HG02852 (cell line): ENCODE measurements at regions not wholly inside any gene's neighbourhood (a gene's known extent, or its start where the extent isn't known, plus 50 kb on each side); places are given as distances from the start of the nearest gene placed in this dataset.

ENCODE experiments used
- ATAC-seq: cut with Tn5 transposase; IDR thresholded peaks from one replicate; pipeline ENCODE4 v1.9.1; 2021; ENCODE audit warnings: mild to moderate bottlenecking, moderate library complexity; ENCODE audit not compliant: unreplicated experiment

DNA sequence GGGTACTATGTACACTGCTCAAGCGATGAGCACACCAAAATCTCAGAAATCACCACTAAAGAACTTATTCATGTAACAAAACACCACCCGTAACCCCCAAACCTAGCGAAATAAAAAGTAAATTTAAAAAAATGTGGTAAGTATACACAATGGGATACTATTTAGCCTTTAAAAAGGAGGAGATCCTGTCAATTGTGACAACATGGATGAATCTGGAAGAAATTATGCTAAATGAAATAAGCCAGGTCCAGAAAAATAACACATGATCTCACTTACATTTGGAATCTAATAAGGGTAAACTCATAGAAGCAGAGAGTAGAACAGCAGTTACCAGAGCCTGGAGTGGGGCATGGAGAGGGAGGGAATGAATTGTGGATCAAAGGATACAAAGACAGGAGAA is 98.5 kb upstream of the SPATS2L start:
- ATAC-seq, result no peak

- no peak for ATAC-seq
Observed at GRCh38 chr2:200209030-200209429, 97.5 kb upstream of the SPATS2L start.

- no peak for ATAC-seq
Observed at GRCh38 chr2:200211643-200212042, 94.8 kb upstream of the SPATS2L start.

GRCh38 chr2:200212862-200213425 is 93.5 kb upstream of the SPATS2L start:
- ATAC-seq, result no peak

DNA sequence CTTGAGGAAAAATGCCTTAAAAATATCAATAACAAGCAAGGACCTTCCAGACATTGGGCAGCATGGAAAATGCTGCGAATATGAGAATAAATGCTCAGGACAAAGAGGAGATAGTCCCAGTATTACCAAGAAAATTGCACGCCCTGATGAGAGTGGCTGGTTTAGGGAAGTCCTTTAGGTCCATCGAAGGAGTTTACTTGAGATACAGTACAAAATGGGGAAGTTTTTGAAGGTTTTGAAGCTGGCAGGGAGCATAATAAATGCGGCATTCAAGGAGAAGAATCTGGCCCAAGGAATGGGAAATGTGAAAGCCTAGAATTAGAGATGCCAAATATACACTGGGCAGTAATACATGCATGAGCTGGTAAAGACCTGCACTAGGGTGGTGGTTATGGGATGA is 90.2 kb upstream of the SPATS2L start:
- no peak for ATAC-seq

DNA sequence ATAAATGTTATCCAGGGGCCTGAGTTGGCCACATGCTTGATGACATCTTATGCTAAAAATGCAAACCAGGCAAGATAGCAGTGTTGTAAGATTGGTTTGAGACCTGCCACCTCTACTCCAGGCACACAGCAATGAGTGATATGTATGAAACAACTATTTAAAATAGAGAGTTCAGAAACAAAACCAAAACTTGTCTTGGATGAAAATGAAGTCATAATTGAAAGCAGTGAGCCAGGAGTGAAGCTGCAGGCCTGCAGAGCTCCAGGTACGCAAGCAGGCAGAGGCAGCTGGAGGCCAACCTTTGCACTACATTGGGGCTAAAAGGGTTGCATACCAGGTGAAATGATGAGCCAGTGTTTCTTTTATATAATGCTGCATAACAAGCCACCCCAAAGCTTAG is 89.2 kb upstream of the SPATS2L start:
- no peak for ATAC-seq

DNA sequence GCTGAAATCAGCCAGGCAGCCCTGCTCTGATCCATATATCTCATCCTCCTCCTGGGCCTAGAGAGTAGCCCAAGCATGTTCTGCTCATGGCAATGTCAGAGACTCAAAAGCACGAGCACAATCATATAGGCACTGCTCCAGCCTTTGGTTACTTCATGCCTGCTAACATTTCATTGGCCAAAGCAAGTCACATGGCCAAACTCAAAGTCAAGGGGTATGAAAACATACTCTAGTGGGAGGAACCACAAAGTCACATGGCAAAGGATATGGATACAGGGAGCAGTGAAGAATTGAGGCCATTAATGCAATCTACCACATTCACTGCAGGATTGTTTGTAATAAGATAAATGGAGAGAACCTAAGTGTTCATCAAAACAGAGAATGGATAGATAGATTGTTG is 87.8 kb upstream of the SPATS2L start:
- no peak for ATAC-seq

- no peak for ATAC-seq
Observed at GRCh38 chr2:200219309-200220113, 87.0 kb upstream of the SPATS2L start.

DNA sequence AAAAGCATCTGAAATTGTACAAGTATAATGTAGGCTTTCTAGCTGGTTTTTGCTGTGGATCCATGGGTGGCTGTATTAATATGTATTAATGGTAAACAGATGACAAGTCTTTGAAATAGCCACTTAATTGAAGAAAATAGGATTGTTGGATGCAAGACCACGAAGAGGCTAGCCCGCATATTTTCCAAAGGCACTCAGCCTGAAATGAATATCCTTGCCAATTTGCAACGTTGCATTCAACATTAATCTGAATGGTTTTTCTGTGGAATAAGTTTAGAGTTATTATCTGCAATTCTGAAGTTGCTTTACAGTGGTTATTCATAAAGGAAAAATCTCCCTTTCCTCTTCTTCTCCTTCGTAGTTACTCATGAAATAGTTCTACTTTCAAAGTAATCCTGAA is 86.2 kb upstream of the SPATS2L start:
- ATAC-seq, result no peak

- ATAC-seq, result no peak
Observed at GRCh38 chr2:200221055-200221955, 85.2 kb upstream of the SPATS2L start.

DNA sequence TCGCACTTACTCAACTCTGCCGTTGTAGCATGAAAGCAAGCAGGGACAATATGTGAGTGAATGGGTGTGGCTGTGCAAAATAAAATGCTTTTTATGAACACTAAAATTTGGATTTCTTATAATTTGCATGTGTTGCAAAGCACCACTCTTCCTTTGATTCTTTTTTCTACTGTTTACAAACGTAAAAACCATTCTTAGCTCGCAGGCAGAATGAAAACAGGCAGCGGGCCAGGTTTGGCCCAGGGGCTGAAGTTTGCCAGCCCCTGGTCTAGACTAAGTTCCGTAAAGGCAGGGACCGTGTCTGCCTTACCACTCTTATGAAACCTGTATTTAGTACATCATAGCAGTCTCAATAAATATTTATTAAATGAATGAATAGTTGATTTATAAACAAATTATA is 83.7 kb upstream of the SPATS2L start:
- ATAC-seq, result no peak

DNA sequence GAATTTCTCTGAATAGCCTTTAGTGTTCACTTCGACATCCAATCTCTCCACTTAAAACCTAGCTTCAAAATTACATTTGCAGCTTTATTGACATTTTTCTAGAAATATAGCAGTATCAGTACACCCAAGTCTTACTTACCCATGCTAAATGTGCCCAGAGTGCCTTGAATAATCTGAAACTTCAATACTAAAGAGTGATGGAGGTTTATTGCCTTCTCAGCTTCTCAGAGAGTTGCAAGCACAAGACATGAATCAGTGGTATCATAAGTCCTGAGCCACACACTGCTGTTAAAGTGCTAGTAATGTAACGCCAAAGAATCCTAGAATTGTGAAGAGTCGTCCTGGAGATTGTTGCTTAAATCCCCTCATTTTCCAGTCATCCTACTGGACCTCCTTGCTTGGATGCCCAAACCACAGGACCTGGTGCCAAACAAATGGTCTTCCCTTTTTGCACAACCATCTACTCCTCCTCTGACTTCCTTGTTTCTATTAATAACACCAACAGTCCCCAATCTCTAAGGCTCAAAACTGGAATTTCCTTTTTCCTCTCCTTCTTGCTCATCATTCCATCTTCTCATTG is 83.2 kb upstream of the SPATS2L start:
- no peak for ATAC-seq

GRCh38 chr2:200225951-200226350 is 80.5 kb upstream of the SPATS2L start:
- ATAC-seq, result no peak

DNA sequence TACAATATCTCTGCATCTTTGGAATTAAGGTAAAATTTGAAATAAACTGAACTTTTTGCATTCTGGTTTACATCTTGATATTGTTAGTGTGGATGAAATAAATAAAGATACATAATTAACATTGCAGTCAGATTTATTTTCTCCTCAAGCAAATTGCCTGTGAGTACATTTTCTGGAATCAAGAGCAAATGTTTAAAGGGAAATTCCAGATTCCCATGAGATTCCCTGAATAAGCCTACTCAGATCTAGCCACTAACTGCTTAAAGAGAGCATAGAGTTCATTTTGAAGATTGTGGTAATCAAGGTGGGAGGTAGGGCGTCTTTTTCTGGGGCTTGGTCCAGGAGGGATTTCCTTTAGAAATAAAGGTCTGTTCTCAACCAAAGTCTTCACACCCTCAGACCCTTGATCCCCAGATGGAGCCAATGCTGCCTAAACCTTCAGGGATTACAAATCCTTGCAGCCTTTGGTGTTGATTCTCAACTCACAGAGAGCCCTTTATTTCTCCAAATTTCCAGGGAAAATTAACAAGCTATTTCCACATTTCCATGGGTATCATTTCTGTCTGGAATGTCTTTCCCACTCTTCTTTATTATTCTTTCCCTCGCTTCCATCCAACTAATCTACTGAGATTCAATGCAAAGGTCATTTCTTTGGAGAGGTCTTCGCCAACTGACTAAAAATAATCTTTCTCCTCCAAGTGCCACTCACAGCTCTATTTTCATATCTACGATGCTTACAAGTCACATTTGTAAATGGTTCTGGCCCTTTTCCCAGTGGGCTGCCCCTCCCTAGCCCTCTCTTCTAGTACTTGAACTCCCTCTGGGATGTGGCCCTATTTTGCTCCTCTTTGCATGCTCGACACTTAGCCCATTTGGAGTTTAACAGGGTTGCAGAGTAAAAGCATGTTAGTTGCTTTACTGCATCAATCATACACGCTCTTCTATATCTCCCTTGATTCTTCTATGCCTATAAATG is 79.8 kb upstream of the SPATS2L start:
- ATAC-seq, result no peak

GRCh38 chr2:200230716-200231115 is 75.8 kb upstream of the SPATS2L start:
- no peak for ATAC-seq

DNA sequence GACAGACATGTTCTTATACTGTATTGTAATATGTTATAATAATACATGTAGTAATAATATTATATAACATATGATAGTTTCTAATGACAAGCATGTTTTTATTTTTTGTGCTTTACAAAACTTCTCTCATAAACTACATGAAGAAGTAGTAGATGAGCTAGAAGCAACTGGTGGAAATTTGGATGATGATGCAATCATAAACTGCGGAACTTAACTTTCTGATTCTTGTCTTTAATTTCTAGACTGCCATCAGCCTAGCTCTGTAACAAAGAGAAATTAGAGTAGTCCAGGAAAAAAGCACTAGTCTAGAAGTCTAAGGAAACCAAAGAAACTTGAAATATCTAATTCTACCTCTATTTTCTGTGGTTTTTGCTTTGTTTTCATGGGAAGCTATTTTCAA is 71.0 kb upstream of the SPATS2L start:
- ATAC-seq, result no peak

DNA sequence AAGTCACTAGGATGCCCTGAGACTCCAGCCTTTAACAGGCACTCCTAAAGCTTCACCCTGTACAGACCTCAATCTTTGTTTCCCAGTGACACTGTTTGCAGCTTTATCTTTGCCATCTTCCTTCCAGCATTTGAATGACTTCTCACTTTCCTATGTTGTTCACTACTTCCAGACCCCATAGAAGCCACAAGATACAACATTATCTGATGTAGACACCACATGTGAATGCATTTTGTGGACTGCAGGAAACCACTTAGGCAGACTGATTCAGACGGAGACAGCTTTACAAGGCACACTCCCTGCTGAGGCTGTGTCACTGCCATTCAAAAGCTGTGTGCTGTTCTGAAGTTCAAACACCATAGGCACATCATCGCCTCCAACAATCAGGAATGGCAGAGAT is 67.3 kb upstream of the SPATS2L start:
- ATAC-seq, result no peak

DNA sequence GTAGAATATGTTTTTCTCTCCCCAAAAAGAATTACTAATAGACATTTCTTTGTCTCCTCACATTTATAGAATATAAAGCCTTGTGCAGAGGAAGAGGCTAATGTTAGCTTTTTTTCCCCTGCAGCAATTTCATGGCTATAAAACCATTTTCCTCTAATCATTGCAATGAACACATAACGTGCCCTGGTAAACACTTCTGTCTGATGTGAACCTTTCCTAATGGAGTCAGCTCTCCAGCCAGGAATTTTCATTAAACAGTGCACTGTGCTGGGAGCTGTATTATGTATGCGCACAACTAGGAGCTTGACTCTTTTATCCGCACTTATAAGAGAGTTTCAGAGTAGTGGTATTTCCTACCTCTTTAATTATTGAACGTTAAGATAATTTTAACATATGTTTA is 63.9 kb upstream of the SPATS2L start:
- no peak for ATAC-seq

DNA sequence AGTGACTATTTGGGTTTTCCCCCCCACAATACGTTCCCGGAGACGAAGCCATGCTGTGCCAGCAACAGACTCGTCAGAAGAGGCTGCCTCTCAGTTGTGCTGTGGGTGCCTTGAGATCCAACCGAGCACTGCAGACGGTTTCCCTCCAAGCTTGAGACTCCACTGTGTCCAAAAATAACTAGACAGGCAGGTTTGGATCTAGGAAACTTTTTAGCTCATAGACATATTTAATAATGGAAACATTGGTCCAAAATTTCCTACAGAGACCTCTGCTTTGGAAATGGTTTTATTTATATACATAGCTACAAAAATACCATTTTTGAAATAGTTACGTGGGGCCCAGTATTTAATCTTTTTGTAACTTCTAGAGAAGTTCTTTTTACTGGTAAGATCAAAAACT is 63.1 kb upstream of the SPATS2L start:
- no peak for ATAC-seq

- ATAC-seq, result no peak
Observed at GRCh38 chr2:200244111-200244510, 62.4 kb upstream of the SPATS2L start.
